ENCODE measurements at regions not wholly inside any gene's neighbourhood (a gene's known extent, or its start where the extent isn't known, plus 50 kb on each side); places are given as distances from the start of the nearest gene placed in this dataset.

GRCh38 chr13:74000876-74001275 lies 133.3 kb downstream of the KLF12 start:
- CTCF ChIA-PET, result no interaction called here
- no peak for DNase-seq
- intact Hi-C loops (cut with micrococcal nuclease; ENCODE audit: unreplicated experiment), result no loop called here
- Mint-ChIP-seq H3K4me1 (ENCODE audit: low read depth, unreplicated experiment) (peaks cover 1% of the 10 kb centered on the region), H3K27ac (ENCODE audit: unreplicated experiment) (no peak overlapping the region), H3K9me3 (ENCODE audit: unreplicated experiment) (no peaks in the 10 kb centered on the region), H3K27me3 (ENCODE audit: insufficient read depth, unreplicated experiment) (no peaks in the 10 kb centered on the region), H3K36me3 (ENCODE audit: insufficient read depth, unreplicated experiment) (no peaks in the 10 kb centered on the region), H3K4me3 (ENCODE audit: unreplicated experiment) (no peak overlapping the region)
- Histone ChIP-seq H3K4me1 (no peaks in the 10 kb centered on the region), H3K27me3 (replicated peaks; ENCODE audit: control insufficient read depth, insufficient read depth, low read length) (no peaks in the 10 kb centered on the region), H3K4me3 (ENCODE audit: low read depth, low read length) (no peak overlapping the region), H3K36me3 (ENCODE audit: control insufficient read depth, insufficient read depth, low read length) (no peaks in the 10 kb centered on the region), H3K9me3 (peaks cover 4% of the 10 kb centered on the region; the same call in 1 of the 2 replicates)
- TF ChIP-seq CTCF (IDR thresholded peaks at IDR 0.05; ENCODE audit: insufficient read depth in 1 of 2, low read depth in 1 of 2, low read length in 1 of 2, severe bottlenecking in 1 of 2, unreplicated experiment in 1 of 2), result no peak
- no TSS peak for BruUV-seq (replicated peaks)
- POLR2A ChIA-PET, result no interaction called here

- no peak overlapping the region for H3K4me3 Mint-ChIP-seq (ENCODE audit: unreplicated experiment)
- Histone ChIP-seq H3K4me1 (peaks cover 5% of the 10 kb centered on the region; the same call in 1 of the 2 replicates), H3K27me3 (replicated peaks; ENCODE audit: control insufficient read depth, insufficient read depth, low read length) (no peaks in the 10 kb centered on the region), H3K4me3 (ENCODE audit: low read depth, low read length) (no peak overlapping the region), H3K36me3 (ENCODE audit: control insufficient read depth, insufficient read depth, low read length) (no peaks in the 10 kb centered on the region), H3K9me3 (peaks cover 5% of the 10 kb centered on the region; the same call in 1 of the 2 replicates)
- no peaks in the 10 kb centered on the region for H3K9me3 Mint-ChIP-seq (ENCODE audit: unreplicated experiment)
- DNase-seq, result no peak
- no peak for TF ChIP-seq CTCF (IDR thresholded peaks at IDR 0.05; ENCODE audit: insufficient read depth in 1 of 2, low read depth in 1 of 2, low read length in 1 of 2, severe bottlenecking in 1 of 2, unreplicated experiment in 1 of 2)
- intact Hi-C loops (cut with micrococcal nuclease; ENCODE audit: unreplicated experiment), result no loop called here
- no peaks in the 10 kb centered on the region for H3K27me3 Mint-ChIP-seq (ENCODE audit: insufficient read depth, unreplicated experiment)
- CTCF ChIA-PET, result interaction anchor here (0.6 to 1.5 kb wide), 3 partner anchors 26 to 288 kb away, joined by 5 to 13 read pairs (median 5); no protein-coding TSS in a partner anchor
- peaks cover 4% of the 10 kb centered on the region for H3K4me1 Mint-ChIP-seq (ENCODE audit: low read depth, unreplicated experiment)
- no TSS peak for BruUV-seq (replicated peaks)
- no peak overlapping the region for H3K27ac Mint-ChIP-seq (ENCODE audit: unreplicated experiment)
- POLR2A ChIA-PET, result no interaction called here
- no peaks in the 10 kb centered on the region for H3K36me3 Mint-ChIP-seq (ENCODE audit: insufficient read depth, unreplicated experiment)
Measured at GRCh38 chr13:73998631-73999030, 135.6 kb downstream of the KLF12 start.

- no TSS peak for BruUV-seq (replicated peaks)
- H3K36me3 ChIP-seq (ENCODE audit: control insufficient read depth, insufficient read depth, low read length), result no peaks in the 10 kb centered on the region
- no peak for DNase-seq
- TF ChIP-seq CTCF (IDR thresholded peaks at IDR 0.05; ENCODE audit: insufficient read depth in 1 of 2, low read depth in 1 of 2, low read length in 1 of 2, severe bottlenecking in 1 of 2, unreplicated experiment in 1 of 2), result no peak
- ChIA-PET POLR2A (no interaction called here), CTCF (interaction anchor here (1.5 kb wide), 1 partner anchor 289 kb away, joined by 5 read pairs; no protein-coding TSS in a partner anchor)
- no peaks in the 10 kb centered on the region for H3K9me3 Mint-ChIP-seq (ENCODE audit: unreplicated experiment)
- no peaks in the 10 kb centered on the region for H3K36me3 Mint-ChIP-seq (ENCODE audit: insufficient read depth, unreplicated experiment)
- peaks cover 7% of the 10 kb centered on the region for H3K4me1 Mint-ChIP-seq (ENCODE audit: low read depth, unreplicated experiment)
- no peak overlapping the region for H3K4me3 Mint-ChIP-seq (ENCODE audit: unreplicated experiment)
- H3K27me3 ChIP-seq (replicated peaks; ENCODE audit: control insufficient read depth, insufficient read depth, low read length), result no peaks in the 10 kb centered on the region
- H3K27me3 Mint-ChIP-seq (ENCODE audit: insufficient read depth, unreplicated experiment), result no peaks in the 10 kb centered on the region
- H3K4me1 ChIP-seq, result peaks cover 9% of the 10 kb centered on the region
- no peak overlapping the region for H3K4me3 ChIP-seq (ENCODE audit: low read depth, low read length)
- intact Hi-C loops (cut with micrococcal nuclease; ENCODE audit: unreplicated experiment), result no loop called here
- H3K27ac Mint-ChIP-seq (ENCODE audit: unreplicated experiment), result no peak overlapping the region
- peaks cover 5% of the 10 kb centered on the region; the same call in 1 of the 2 replicates for H3K9me3 ChIP-seq
Measured at GRCh38 chr13:73997964-73998363, 136.2 kb downstream of the KLF12 start.

Data from Caco-2 (cell line).